ENCODE measurements at regions not wholly inside any gene's neighbourhood (a gene's known extent, or its start where the extent isn't known, plus 50 kb on each side); places are given as distances from the start of the nearest gene placed in this dataset.

DNA sequence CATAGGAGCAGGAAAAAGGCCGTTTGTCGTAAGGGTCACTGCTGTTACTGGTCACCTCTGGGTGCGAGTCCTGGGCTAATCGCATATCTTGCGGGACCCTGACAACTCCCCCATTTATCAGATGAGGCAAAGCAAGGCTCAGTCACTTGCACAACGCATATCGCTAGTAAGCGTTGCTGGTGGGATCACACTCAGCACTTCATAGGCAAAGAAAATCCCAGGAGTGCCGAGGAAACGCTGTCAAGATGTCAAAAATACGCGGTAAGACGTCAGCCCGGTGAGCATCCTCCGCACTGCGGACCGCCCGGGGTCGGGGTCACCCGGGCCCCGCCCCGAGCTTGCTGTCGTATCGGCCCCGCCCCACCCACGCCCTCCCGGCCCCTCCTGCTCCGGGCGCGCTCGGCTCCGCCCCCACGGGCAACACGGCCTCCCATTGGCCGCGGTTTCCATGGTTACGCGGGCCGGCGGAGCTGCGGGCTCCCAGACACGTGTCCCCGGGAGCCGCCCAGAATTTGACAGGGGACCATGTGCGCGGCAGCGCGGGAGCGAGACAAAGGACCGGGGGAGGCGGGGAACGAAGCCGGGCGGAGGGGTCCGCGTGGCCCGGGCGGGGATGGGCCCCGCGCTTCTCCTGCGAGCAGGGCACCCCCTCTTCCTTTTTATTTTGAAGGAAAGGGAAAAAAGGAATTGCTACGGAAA is 80.2 kb upstream of the IER5L start:
- no peak for TF ChIP-seq CTCF (IDR thresholded peaks at IDR 0.05)
- TF ChIP-seq POLR2A (IDR thresholded peaks at IDR 0.05), result no peak
